ENCODE measurements at regions not wholly inside any gene's neighbourhood (a gene's known extent, or its start where the extent isn't known, plus 50 kb on each side); places are given as distances from the start of the nearest gene placed in this dataset.

DNA sequence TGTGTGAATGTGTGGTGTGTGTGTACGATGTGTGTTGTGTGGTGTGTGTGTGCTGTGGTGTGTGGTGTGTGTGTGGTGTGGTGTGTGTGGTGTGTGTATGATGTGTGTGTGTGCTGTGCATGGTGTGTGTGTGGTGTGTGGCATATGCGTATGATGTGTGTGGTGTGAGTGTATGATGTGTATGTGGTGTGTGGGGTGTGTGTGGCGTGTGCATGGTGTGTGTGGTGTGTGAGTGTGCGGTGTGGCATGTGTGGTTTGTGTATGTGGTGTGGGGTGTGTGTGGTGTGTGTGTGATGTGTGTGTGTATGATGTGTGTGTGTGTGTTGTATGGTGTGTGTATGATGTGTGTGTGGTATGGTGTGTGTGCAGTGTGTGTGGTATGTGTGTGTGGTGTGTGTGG is 50.5 kb upstream of the MPHOSPH6 start:
- TF ChIP-seq, protein P1, sequence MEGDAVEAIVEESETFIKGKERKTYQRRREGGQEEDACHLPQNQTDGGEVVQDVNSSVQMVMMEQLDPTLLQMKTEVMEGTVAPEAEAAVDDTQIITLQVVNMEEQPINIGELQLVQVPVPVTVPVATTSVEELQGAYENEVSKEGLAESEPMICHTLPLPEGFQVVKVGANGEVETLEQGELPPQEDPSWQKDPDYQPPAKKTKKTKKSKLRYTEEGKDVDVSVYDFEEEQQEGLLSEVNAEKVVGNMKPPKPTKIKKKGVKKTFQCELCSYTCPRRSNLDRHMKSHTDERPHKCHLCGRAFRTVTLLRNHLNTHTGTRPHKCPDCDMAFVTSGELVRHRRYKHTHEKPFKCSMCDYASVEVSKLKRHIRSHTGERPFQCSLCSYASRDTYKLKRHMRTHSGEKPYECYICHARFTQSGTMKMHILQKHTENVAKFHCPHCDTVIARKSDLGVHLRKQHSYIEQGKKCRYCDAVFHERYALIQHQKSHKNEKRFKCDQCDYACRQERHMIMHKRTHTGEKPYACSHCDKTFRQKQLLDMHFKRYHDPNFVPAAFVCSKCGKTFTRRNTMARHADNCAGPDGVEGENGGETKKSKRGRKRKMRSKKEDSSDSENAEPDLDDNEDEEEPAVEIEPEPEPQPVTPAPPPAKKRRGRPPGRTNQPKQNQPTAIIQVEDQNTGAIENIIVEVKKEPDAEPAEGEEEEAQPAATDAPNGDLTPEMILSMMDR (IDR thresholded peaks at IDR 0.05; ENCODE audit: low read depth, low read length) = no peak
- H3K4me3 ChIP-seq (ENCODE audit: low read depth, low read length) = no peak overlapping the region
